MV-4-11 (cell line): ENCODE measurements at regions not wholly inside any gene's neighbourhood (a gene's known extent, or its start where the extent isn't known, plus 50 kb on each side); places are given as distances from the start of the nearest gene placed in this dataset.
A peak's percentile ranks its signal among the peaks of the same experiment; 100 is the strongest.

Source experiments
- DNase-seq: peaks from one replicate; lab custom pipeline; 2025; lab: John Stamatoyannopoulos, UW

- no peak for DNase-seq
Measured at GRCh38 chr18:22073411-22073810, 96.0 kb upstream of the GATA6 start.

GRCh38 chr18:22074282-22075070 lies 94.9 kb upstream of the GATA6 start:
- no peak for DNase-seq

- no peak for DNase-seq
Measured at GRCh38 chr18:22080035-22080434, 89.4 kb upstream of the GATA6 start.

GRCh38 chr18:22082408-22082807 lies 87.0 kb upstream of the GATA6 start:
- DNase-seq: no peak

- no peak for DNase-seq
Measured at GRCh38 chr18:22084547-22084946, 84.8 kb upstream of the GATA6 start.

GRCh38 chr18:22086973-22087372 lies 82.4 kb upstream of the GATA6 start:
- no peak for DNase-seq

GRCh38 chr18:22088029-22088428 lies 81.4 kb upstream of the GATA6 start:
- DNase-seq: no peak

- no peak for DNase-seq
Measured at GRCh38 chr18:22088996-22089640, 80.3 kb upstream of the GATA6 start.

- DNase-seq: no peak
Measured at GRCh38 chr18:22091341-22091740, 78.0 kb upstream of the GATA6 start.

- DNase-seq: no peak
Measured at GRCh38 chr18:22093731-22094357, 75.5 kb upstream of the GATA6 start.

GRCh38 chr18:22094358-22094734 lies 75.0 kb upstream of the GATA6 start:
- no peak for DNase-seq

GRCh38 chr18:22098563-22098989 lies 70.8 kb upstream of the GATA6 start:
- DNase-seq: peak; percentile 35

GRCh38 chr18:22099925-22100324 lies 69.5 kb upstream of the GATA6 start:
- DNase-seq: no peak

GRCh38 chr18:22101731-22102130 lies 67.7 kb upstream of the GATA6 start:
- no peak for DNase-seq

- DNase-seq: peak; percentile 75
Measured at GRCh38 chr18:22102953-22103646, 66.3 kb upstream of the GATA6 start.

- no peak for DNase-seq
Measured at GRCh38 chr18:22103647-22104031, 65.8 kb upstream of the GATA6 start.

- DNase-seq: no peak
Measured at GRCh38 chr18:22106536-22107292, 62.7 kb upstream of the GATA6 start.

- no peak for DNase-seq
Measured at GRCh38 chr18:22108674-22109073, 60.7 kb upstream of the GATA6 start.

GRCh38 chr18:22109535-22109934 lies 59.9 kb upstream of the GATA6 start:
- peak; percentile 64 for DNase-seq

- no peak for DNase-seq
Measured at GRCh38 chr18:22110461-22110924, 58.9 kb upstream of the GATA6 start.

- DNase-seq: no peak
Measured at GRCh38 chr18:22112215-22112614, 57.2 kb upstream of the GATA6 start.
